Astrocyte (in vitro differentiated cells and primary cell): ENCODE measurements at regions not wholly inside any gene's neighbourhood (a gene's known extent, or its start where the extent isn't known, plus 50 kb on each side); places are given as distances from the start of the nearest gene placed in this dataset.

ENCODE experiments used
- DNase-seq: peaks from one replicate; pipeline ENCODE4 v3.0.0-alpha.2; 2010; ENCODE audit warnings: low read depth
- FAIRE-seq: peaks from 2 replicates; lab custom pipeline; 2011; peaks lifted over from hg19 to GRCh38; lab: Jason Lieb, UNC
- H2AFZ ChIP-seq: 2 replicates; pipeline ENCODE4 v1.6.0; 2012; ENCODE audit warnings: low read depth, low read length, inconsistent platforms
- H3K27ac ChIP-seq: 2 replicates; pipeline ENCODE4 v1.5.1; 2011; ENCODE audit warnings: low read depth, low read length, inconsistent platforms
- H3K27me3 ChIP-seq: 2 replicates; pipeline ENCODE4 v1.6.0; 2011; ENCODE audit warnings: low read length, inconsistent platforms; ENCODE audit not compliant: insufficient read depth
- H3K36me3 ChIP-seq: 2 replicates; pipeline ENCODE4 v1.5.1; 2011; ENCODE audit warnings: low read length, inconsistent platforms; ENCODE audit not compliant: insufficient read depth
- H3K4me1 ChIP-seq: 2 replicates; pipeline ENCODE4 v1.5.1; 2011; ENCODE audit warnings: low read length, inconsistent platforms; ENCODE audit not compliant: insufficient read depth
- H3K4me2 ChIP-seq: 2 replicates; pipeline ENCODE4 v1.6.0; 2012; ENCODE audit warnings: low read length, inconsistent platforms
- H3K4me3 ChIP-seq: 2 replicates; pipeline ENCODE4 v1.5.1; 2011; ENCODE audit warnings: low read depth, mild to moderate bottlenecking, low read length, inconsistent platforms; ENCODE audit not compliant: insufficient read depth
- H3K79me2 ChIP-seq: 2 replicates; pipeline ENCODE4 v1.6.0; 2012; ENCODE audit warnings: mild to moderate bottlenecking, low read length, inconsistent platforms; ENCODE audit not compliant: insufficient read depth
- H3K9ac ChIP-seq: 2 replicates; pipeline ENCODE4 v1.6.0; 2012; ENCODE audit warnings: mild to moderate bottlenecking, low read length, inconsistent platforms
- H3K9me3 ChIP-seq: 2 replicates; pipeline ENCODE4 v1.5.1; 2012; ENCODE audit warnings: low read depth, mild to moderate bottlenecking, low read length, inconsistent platforms; ENCODE audit not compliant: insufficient read depth
- H4K20me1 ChIP-seq: 2 replicates; pipeline ENCODE4 v1.6.0; 2012; ENCODE audit warnings: low read length, inconsistent platforms; ENCODE audit not compliant: insufficient read depth
- H3K27ac Mint-ChIP-seq: one replicate; pipeline ENCODE4 v1.8.0; 2021; ENCODE audit warnings: mild to moderate bottlenecking, mixed read lengths; ENCODE audit not compliant: unreplicated experiment
- H3K27me3 Mint-ChIP-seq: one replicate; pipeline ENCODE4 v1.8.0; 2021; ENCODE audit warnings: low read depth, mixed read lengths; ENCODE audit not compliant: unreplicated experiment
- H3K36me3 Mint-ChIP-seq: one replicate; pipeline ENCODE4 v1.8.0; 2021; ENCODE audit warnings: low read depth, mixed read lengths; ENCODE audit not compliant: unreplicated experiment
- H3K4me1 Mint-ChIP-seq: one replicate; pipeline ENCODE4 v1.8.0; 2021; ENCODE audit warnings: low read depth, mixed read lengths; ENCODE audit not compliant: unreplicated experiment
- H3K4me3 Mint-ChIP-seq: one replicate; pipeline ENCODE4 v1.8.0; 2021; ENCODE audit warnings: mild to moderate bottlenecking, moderate library complexity, mixed read lengths; ENCODE audit not compliant: unreplicated experiment
- H3K9me3 Mint-ChIP-seq: one replicate; pipeline ENCODE4 v1.8.0; 2021; ENCODE audit warnings: mild to moderate bottlenecking, mixed read lengths; ENCODE audit not compliant: unreplicated experiment
- CTCF ChIP-seq: IDR thresholded peaks from 2 replicates; pipeline ENCODE4 v1.5.1; 2011; ENCODE audit warnings: low read depth, mild to moderate bottlenecking, inconsistent platforms, low read length, moderate library complexity; ENCODE audit not compliant: insufficient read depth
- EZH2 ChIP-seq: IDR thresholded peaks from 2 replicates; pipeline ENCODE4 v1.6.1; 2012; ENCODE audit warnings: mild to moderate bottlenecking, low read length, inconsistent platforms; ENCODE audit not compliant: insufficient read depth

- no peaks in the 10 kb centered on the region for H3K36me3 Mint-ChIP-seq
These were observed 593.1 kb downstream of the MAT2B start for GRCh38 chr5:164098531-164098930.

DNA sequence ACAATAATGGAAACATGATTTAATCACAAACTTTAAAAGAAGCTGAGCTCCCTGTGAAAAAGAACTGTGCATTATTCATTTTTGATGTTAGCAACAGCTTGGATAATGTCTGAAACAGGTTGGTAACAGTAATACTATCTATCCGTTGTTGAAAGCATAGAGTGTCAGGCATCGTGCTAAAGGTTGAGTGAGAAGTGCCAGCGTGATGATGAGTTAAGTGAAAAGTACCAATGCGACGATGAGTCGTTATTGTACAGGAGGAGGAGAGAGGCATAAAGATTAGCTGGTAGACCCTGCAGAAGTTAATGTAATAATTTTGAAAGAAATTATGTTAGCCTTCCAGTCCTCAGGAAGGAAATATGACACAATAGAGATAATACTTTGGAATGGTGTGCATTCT lies 593.6 kb downstream of the MAT2B start:
- no peaks in the 10 kb centered on the region for H4K20me1 ChIP-seq
- H3K36me3 ChIP-seq, result no peaks in the 10 kb centered on the region
- no peaks in the 10 kb centered on the region for H3K4me1 ChIP-seq
- no peaks in the 10 kb centered on the region for H3K27me3 ChIP-seq
- FAIRE-seq (no peak), DNase-seq (no peak)
- no peaks in the 10 kb centered on the region for H3K79me2 ChIP-seq
- H2AFZ ChIP-seq, result no peak overlapping the region
- no peak overlapping the region for H3K9ac ChIP-seq
- TF ChIP-seq EZH2 (no peak), CTCF (no peak)
- H3K27ac ChIP-seq, result no peak overlapping the region
- Mint-ChIP-seq H3K27ac (no peak overlapping the region), H3K27me3 (no peaks in the 10 kb centered on the region), H3K36me3 (no peaks in the 10 kb centered on the region), H3K4me3 (no peak overlapping the region), H3K4me1 (peaks cover 3% of the 10 kb centered on the region), H3K9me3 (no peaks in the 10 kb centered on the region)
- no peak overlapping the region for H3K4me3 ChIP-seq
- no peak overlapping the region for H3K4me2 ChIP-seq
- H3K9me3 ChIP-seq, result no peaks in the 10 kb centered on the region

More at GRCh38 chr5:164098531-164098930, 593.1 kb downstream of the MAT2B start:
- no peaks in the 10 kb centered on the region for H3K27me3 ChIP-seq
- H3K4me3 Mint-ChIP-seq, result no peak overlapping the region
- no peak overlapping the region for H3K9ac ChIP-seq
- peaks cover 3% of the 10 kb centered on the region for H3K4me1 Mint-ChIP-seq
- H3K9me3 Mint-ChIP-seq, result no peaks in the 10 kb centered on the region
- H3K4me1 ChIP-seq, result no peaks in the 10 kb centered on the region
- H4K20me1 ChIP-seq, result no peaks in the 10 kb centered on the region
- H3K36me3 ChIP-seq, result no peaks in the 10 kb centered on the region
- H3K27ac ChIP-seq, result no peak overlapping the region
- TF ChIP-seq CTCF (no peak), EZH2 (no peak)
- no peak overlapping the region for H2AFZ ChIP-seq
- DNase-seq, result no peak
- H3K27me3 Mint-ChIP-seq, result no peaks in the 10 kb centered on the region
- no peak overlapping the region for H3K4me3 ChIP-seq
- no peaks in the 10 kb centered on the region for H3K79me2 ChIP-seq
- no peak overlapping the region for H3K27ac Mint-ChIP-seq
- no peak overlapping the region for H3K4me2 ChIP-seq
- H3K9me3 ChIP-seq, result no peaks in the 10 kb centered on the region
- FAIRE-seq, result no peak

DNA sequence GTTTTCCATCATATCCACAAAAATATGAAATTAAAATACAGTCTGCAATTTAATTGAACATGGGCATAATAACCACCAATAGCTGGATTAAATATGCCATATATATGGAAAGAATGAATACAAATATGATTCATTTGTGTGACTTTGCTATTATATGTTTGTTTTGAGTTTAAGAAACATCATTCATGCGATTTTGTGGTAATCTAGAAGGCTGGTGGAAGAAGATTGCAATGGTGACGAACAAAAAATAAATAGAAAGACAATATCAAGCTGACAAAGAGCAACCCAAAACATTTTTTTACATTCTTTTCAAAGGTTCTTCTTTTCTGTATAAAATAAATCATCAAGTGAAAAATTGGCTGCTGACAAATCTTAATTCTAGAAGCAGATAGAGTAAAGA lies 610.0 kb downstream of the MAT2B start:
- no peaks in the 10 kb centered on the region for H3K4me1 ChIP-seq
- H3K36me3 Mint-ChIP-seq, result no peaks in the 10 kb centered on the region
- no peak for TF ChIP-seq CTCF
- H2AFZ ChIP-seq, result no peak overlapping the region
- H3K27ac Mint-ChIP-seq, result no peak overlapping the region
- DNase-seq, result no peak
- H3K27me3 Mint-ChIP-seq, result no peaks in the 10 kb centered on the region
- H4K20me1 ChIP-seq, result no peaks in the 10 kb centered on the region
- no peaks in the 10 kb centered on the region for H3K27me3 ChIP-seq
- no peak overlapping the region for H3K4me3 ChIP-seq
- H3K4me1 Mint-ChIP-seq, result peaks cover 8% of the 10 kb centered on the region
- H3K4me3 Mint-ChIP-seq, result no peak overlapping the region
- no peaks in the 10 kb centered on the region for H3K9me3 ChIP-seq
- no peaks in the 10 kb centered on the region for H3K79me2 ChIP-seq
- H3K4me2 ChIP-seq, result no peak overlapping the region
- H3K9ac ChIP-seq, result no peak overlapping the region
- no peak for FAIRE-seq
- H3K9me3 Mint-ChIP-seq, result peaks cover 3% of the 10 kb centered on the region
- no peak overlapping the region for H3K27ac ChIP-seq
- H3K36me3 ChIP-seq, result no peaks in the 10 kb centered on the region
